A673 (cell line): ENCODE measurements at regions not wholly inside any gene's neighbourhood (a gene's known extent, or its start where the extent isn't known, plus 50 kb on each side); places are given as distances from the start of the nearest gene placed in this dataset.

Experiments used
- BruUV-seq: library from RNA; stranded (reverse); fragments of 400-500 nt; replicated peaks from 2 replicates; lab custom pipeline; 2021; lab: Mats Ljungman, UMichigan
- CTCF ChIA-PET: fragments of 300-600 bp; sonication (Branson Sonifier 250); formaldehyde crosslinking; loops from one replicate; lab custom pipeline; 2022; ENCODE audit warnings: antibody characterized with exemption; lab: Charles Lee
- POLR2A ChIA-PET: fragments of 300-600 bp; sonication (Branson Sonifier 250); formaldehyde crosslinking; loops from one replicate; lab custom pipeline; 2022; ENCODE audit warnings: antibody characterized with exemption; ENCODE audit not compliant: low non-redundant PET; lab: Charles Lee
- DNase-seq: peaks from one replicate; pipeline ENCODE4 v3.0.0-alpha.2; 2015; ENCODE audit warnings: low spot score
- H3K27ac ChIP-seq: fragments of 200-600 bp; sonication (generic); 2 replicates; pipeline ENCODE4 v1.5.1; 2016; ENCODE audit warnings: mixed run types, low read depth, mild to moderate bottlenecking, mixed read lengths, antibody characterized with exemption, low read length; ENCODE audit not compliant: poor library complexity, severe bottlenecking
- H3K27me3 ChIP-seq: fragments of 200-600 bp; sonication (generic); replicated peaks from 2 replicates; pipeline ENCODE4 v1.6.1; 2017; ENCODE audit warnings: mixed run types, low read depth, mild to moderate bottlenecking, mixed read lengths, antibody characterized with exemption, low read length; ENCODE audit not compliant: insufficient read depth, poor library complexity
- H3K36me3 ChIP-seq: fragments of 200-600 bp; sonication (generic); 2 replicates; pipeline ENCODE4 v1.6.1; 2016; ENCODE audit warnings: mixed run types, mild to moderate bottlenecking, mixed read lengths, antibody characterized with exemption, low read length; ENCODE audit not compliant: insufficient read depth, poor library complexity, severe bottlenecking
- H3K4me1 ChIP-seq: fragments of 200-600 bp; sonication (generic); 2 replicates; pipeline ENCODE4 v1.6.1; 2017; ENCODE audit warnings: mixed run types, mild to moderate bottlenecking, mixed read lengths, antibody characterized with exemption, low read length; ENCODE audit not compliant: insufficient read depth, poor library complexity, severe bottlenecking
- H3K4me3 ChIP-seq: fragments of 200-600 bp; sonication (generic); 2 replicates; pipeline ENCODE4 v1.5.1; 2016; ENCODE audit warnings: low read depth, mixed run types, mild to moderate bottlenecking, mixed read lengths, low read length; ENCODE audit not compliant: poor library complexity, severe bottlenecking
- H3K9me3 ChIP-seq: fragments of 200-600 bp; sonication (generic); 2 replicates; pipeline ENCODE4 v1.6.1; 2016; ENCODE audit warnings: mixed run types, low read depth, mild to moderate bottlenecking, mixed read lengths, antibody characterized with exemption, low read length; ENCODE audit not compliant: poor library complexity, severe bottlenecking
- EZH2 ChIP-seq: fragments of 200-600 bp; sonication (generic); IDR thresholded peaks from 2 replicates; pipeline ENCODE4 v1.6.1; 2017; ENCODE audit warnings: borderline replicate concordance, low read depth, mild to moderate bottlenecking, mixed read lengths, antibody characterized with exemption, low read length; ENCODE audit not compliant: poor library complexity, severe bottlenecking
- intact Hi-C: fragments of 100-400 bp; cut with micrococcal nuclease; formaldehyde crosslinking; loops from one replicate; pipeline ENCODE4 v1.10.0; 2022; ENCODE audit not compliant: unreplicated experiment
- TF ChIP-seq, protein P1 (sequence below): fragments of 300-800, 200-600 bp; sonication (generic); conservative IDR thresholded peaks from 2 replicates; pipeline ENCODE4 v1.5.1; 2017; ENCODE audit warnings: low read depth, mild to moderate bottlenecking, antibody characterized with exemption, low read length, moderate library complexity, mixed read lengths

DNA sequence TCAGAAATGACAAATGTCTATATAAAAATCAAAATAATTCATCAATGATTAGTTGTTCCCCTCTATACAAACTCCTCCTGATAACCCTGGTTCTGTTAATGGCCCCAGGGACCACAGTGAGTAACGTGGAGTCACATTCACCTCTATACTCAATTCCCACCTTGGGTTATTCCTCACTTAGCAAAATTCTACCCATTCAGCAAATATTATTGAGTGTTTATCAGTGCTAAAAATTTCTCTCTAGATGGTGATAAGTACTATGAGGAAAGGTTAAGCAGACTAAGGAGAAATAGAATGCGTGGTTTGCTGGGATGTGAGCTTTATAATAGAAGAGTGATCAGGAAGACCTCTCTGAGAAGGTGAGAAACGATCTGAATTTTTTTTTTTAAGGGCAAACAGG is 1124.5 kb downstream of the BCL11A start:
- Histone ChIP-seq H3K4me1 (no peaks in the 10 kb centered on the region), H3K27me3 (no peaks in the 10 kb centered on the region), H3K4me3 (no peak overlapping the region), H3K27ac (no peak overlapping the region), H3K9me3 (no peaks in the 10 kb centered on the region), H3K36me3 (no peaks in the 10 kb centered on the region)
- no peak for DNase-seq
- no peak for TF ChIP-seq EZH2
- TF ChIP-seq, protein P1, sequence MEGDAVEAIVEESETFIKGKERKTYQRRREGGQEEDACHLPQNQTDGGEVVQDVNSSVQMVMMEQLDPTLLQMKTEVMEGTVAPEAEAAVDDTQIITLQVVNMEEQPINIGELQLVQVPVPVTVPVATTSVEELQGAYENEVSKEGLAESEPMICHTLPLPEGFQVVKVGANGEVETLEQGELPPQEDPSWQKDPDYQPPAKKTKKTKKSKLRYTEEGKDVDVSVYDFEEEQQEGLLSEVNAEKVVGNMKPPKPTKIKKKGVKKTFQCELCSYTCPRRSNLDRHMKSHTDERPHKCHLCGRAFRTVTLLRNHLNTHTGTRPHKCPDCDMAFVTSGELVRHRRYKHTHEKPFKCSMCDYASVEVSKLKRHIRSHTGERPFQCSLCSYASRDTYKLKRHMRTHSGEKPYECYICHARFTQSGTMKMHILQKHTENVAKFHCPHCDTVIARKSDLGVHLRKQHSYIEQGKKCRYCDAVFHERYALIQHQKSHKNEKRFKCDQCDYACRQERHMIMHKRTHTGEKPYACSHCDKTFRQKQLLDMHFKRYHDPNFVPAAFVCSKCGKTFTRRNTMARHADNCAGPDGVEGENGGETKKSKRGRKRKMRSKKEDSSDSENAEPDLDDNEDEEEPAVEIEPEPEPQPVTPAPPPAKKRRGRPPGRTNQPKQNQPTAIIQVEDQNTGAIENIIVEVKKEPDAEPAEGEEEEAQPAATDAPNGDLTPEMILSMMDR: no peak
- BruUV-seq: no TSS peak
- POLR2A ChIA-PET: no interaction called here
- CTCF ChIA-PET: no interaction called here
- intact Hi-C loops: no loop called here

DNA sequence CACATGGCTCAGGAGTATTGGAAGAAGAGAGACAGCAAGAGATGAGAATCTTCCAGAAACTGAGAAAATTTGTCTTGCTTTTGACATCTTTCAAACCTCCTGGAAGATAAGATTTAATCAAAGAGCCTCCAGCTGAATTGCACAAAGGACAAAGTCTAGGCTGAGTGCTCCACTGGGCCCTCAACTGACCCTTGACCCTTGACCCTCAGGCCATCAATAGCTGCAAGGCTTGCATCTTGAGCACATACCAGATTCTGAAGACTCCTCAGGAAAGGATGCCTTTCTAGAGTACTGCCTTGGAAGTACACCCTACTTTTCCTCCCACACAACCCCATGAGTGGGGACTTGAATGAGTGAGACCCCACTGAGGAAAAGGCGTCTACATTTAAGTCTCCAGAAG is 1125.5 kb downstream of the BCL11A start:
- TF ChIP-seq EZH2: no peak
- TF ChIP-seq, protein P1: no peak
- BruUV-seq: no TSS peak
- Histone ChIP-seq H3K36me3 (no peaks in the 10 kb centered on the region), H3K27ac (no peak overlapping the region), H3K27me3 (no peaks in the 10 kb centered on the region), H3K4me3 (no peak overlapping the region), H3K9me3 (no peaks in the 10 kb centered on the region), H3K4me1 (no peaks in the 10 kb centered on the region)
- no peak for DNase-seq
- intact Hi-C loops: no loop called here
- CTCF ChIA-PET: no interaction called here
- POLR2A ChIA-PET: no interaction called here

DNA sequence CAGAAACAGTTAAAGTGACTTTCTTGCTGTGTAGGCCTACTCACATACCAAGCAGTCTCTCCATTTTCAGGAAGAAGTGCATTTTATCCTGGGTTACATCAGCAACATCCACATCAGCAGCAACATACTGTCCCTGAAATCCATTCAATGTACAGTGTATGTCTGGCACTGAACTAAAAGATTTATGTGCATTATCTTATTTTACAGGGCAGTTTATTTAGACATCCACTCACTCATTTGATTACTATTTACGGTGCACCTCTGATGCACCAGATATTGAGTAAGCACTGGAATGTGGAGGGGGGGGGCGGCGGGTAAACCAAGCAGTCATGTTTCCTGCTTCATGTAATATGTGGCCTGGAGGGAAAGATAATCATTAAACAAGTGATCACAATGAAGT is 1128.2 kb downstream of the BCL11A start:
- TF ChIP-seq, protein P1: no peak
- no peak for TF ChIP-seq EZH2
- Histone ChIP-seq H3K9me3 (no peaks in the 10 kb centered on the region), H3K4me1 (no peaks in the 10 kb centered on the region), H3K4me3 (no peak overlapping the region), H3K27me3 (no peaks in the 10 kb centered on the region), H3K36me3 (no peaks in the 10 kb centered on the region), H3K27ac (no peak overlapping the region)
- CTCF ChIA-PET: no interaction called here
- no peak for DNase-seq
- POLR2A ChIA-PET: no interaction called here
- BruUV-seq: no TSS peak
- intact Hi-C loops: no loop called here
